NB4 (cell line): ENCODE measurements at regions not wholly inside any gene's neighbourhood (a gene's known extent, or its start where the extent isn't known, plus 50 kb on each side); places are given as distances from the start of the nearest gene placed in this dataset.

ENCODE experiments used
- POLR2A ChIP-seq: IDR thresholded peaks from 2 replicates; pipeline ENCODE4 v1.6.1; 2011; ENCODE audit warnings: mild to moderate bottlenecking; ENCODE audit not compliant: insufficient read length; ENCODE audit errors: extremely low read depth
- TF ChIP-seq, protein P1 (sequence below): IDR thresholded peaks from 2 replicates; pipeline ENCODE4 v1.6.1; 2011; ENCODE audit warnings: low read depth, low read length
- TF ChIP-seq, protein P2 (sequence below): IDR thresholded peaks from one replicate; pipeline ENCODE4 v1.5.1; 2012; ENCODE audit warnings: low read depth, low read length

DNA sequence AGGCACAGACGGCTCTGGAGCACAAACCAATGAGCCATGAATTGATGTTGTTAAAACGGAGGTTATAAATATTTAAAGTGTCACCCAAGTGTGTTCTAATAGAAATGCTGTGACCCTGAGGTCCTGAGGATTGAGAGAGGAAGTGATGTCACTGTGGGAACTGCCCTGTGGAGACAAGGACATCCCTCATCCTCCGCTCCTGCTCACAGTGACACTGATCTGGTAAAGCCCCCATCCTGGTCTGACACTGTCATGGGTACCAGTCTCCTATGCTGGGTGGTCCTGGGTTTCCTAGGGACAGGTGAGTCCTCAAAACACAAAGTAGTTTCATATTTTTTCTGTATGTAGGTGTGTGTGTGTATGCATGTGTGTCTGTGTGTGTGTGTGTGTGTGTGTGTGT, 237.9 kb upstream of the PRSS1 start:
- TF ChIP-seq, protein P1, sequence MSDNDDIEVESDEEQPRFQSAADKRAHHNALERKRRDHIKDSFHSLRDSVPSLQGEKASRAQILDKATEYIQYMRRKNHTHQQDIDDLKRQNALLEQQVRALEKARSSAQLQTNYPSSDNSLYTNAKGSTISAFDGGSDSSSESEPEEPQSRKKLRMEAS: no peak
- no peak for TF ChIP-seq POLR2A
- TF ChIP-seq, protein P2, sequence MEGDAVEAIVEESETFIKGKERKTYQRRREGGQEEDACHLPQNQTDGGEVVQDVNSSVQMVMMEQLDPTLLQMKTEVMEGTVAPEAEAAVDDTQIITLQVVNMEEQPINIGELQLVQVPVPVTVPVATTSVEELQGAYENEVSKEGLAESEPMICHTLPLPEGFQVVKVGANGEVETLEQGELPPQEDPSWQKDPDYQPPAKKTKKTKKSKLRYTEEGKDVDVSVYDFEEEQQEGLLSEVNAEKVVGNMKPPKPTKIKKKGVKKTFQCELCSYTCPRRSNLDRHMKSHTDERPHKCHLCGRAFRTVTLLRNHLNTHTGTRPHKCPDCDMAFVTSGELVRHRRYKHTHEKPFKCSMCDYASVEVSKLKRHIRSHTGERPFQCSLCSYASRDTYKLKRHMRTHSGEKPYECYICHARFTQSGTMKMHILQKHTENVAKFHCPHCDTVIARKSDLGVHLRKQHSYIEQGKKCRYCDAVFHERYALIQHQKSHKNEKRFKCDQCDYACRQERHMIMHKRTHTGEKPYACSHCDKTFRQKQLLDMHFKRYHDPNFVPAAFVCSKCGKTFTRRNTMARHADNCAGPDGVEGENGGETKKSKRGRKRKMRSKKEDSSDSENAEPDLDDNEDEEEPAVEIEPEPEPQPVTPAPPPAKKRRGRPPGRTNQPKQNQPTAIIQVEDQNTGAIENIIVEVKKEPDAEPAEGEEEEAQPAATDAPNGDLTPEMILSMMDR: no peak
